HG03442 (cell line): ENCODE measurements at regions not wholly inside any gene's neighbourhood (a gene's known extent, or its start where the extent isn't known, plus 50 kb on each side); places are given as distances from the start of the nearest gene placed in this dataset.
"Not testable (repeated sequence)": the region's sequence is repeated elsewhere in the genome, so short reads cannot be mapped to it uniquely, and the experiment has no call there.

ENCODE experiments used
- ATAC-seq: cut with Tn5 transposase; IDR thresholded peaks from one replicate; pipeline ENCODE4 v1.9.1; 2021; ENCODE audit warnings: mild to moderate bottlenecking, moderate library complexity; ENCODE audit not compliant: unreplicated experiment

DNA sequence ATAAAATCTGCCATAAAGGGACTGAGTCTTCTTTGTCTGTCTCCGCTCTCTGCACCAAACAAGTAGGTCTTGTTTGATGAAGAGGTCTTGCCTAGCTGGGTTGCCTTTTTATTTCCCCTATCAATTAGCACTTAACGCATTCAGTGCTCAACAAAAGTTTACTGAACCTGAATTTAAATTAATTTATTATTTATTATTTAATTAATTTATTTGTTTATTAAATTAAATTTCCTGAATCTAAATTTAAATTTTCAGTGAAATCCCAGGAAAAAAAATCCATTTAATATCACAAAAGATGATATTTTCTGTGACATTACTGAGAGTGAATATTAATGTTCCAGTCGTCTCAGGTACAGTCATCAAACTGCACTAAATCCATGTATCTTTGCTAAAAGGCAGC lies 164.9 kb upstream of the AGTR1 start:
- no peak for ATAC-seq

DNA sequence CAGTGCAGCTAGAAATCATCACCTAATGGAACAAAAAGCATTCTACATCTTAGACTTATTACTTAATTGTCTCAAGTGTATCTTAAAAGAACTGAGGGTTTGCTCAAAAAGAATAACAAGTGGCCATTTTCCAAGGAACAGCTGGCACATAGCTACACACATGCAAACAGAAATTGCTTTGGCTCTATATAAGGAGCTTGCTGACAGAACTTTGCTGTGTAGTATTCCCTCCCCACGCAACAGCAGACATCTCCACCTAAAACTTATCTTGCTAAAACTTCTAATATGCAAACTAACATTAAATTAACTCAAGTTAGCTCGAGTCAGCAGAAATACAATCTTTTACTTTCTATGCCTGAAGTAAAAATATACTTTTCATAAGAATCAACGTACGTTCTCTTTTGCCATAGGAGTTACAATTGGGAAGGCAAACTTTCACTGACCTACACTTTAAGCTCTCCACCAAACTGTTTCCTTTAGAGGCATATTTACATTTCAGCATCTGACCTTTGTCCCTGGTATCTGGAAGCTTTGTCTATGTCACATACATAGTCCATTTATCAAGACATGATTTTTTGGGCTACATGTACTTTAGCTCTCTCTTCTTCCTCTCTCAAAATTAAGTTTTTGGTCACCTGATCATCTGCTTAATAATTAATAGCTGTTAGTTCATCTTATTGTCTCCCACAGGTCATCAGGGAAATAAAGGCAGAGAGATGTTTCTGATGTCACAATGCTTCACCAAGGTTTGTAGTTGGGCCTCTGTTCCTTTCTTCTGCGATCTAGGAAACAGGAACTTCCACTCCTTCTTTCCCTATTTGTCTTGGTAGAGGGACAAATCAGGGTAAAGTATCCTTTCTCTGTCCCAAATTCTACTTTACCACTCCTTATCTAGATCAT lies 163.4 kb upstream of the AGTR1 start:
- no peak for ATAC-seq

DNA sequence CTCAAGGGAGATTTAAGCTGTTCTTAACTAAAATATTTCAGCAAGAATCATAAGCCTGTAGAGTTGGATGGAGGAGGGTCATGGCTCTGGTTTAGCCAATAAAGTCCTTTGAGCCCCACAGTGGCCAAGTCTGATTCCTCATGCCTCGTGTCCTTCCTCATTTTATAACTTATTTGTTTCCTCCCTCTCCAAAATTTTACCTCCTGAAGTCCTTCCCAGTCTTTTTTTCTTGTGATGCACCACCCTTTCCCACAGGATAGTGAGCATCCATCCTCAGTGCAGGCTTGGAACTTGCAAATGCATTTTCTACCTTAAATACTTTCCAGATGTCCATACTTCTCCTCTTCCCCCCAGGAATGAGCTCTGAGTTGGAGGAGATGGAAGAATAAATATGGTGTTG lies 162.7 kb upstream of the AGTR1 start:
- no peak for ATAC-seq

GRCh38 chr3:148540266-148540665 lies 157.4 kb upstream of the AGTR1 start:
- no peak for ATAC-seq

DNA sequence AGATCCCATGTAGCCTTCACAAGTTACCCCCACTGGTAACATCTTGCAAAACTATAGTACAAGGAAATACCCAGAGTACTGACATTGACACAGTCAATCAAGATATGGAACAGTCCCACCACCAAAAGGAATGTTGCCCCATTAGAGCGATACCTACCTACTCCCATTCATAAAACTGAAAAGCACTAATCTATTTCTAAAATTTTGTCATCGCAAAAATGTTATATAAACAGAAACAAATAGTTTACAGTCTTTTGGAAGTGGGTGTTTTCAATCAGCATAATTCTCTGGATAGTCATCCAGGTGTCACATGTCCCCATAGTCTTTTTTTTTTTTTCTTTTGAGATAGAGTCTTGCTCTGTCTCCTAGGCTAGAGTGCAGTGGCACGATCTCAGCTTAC lies 156.9 kb upstream of the AGTR1 start:
- no peak for ATAC-seq

DNA sequence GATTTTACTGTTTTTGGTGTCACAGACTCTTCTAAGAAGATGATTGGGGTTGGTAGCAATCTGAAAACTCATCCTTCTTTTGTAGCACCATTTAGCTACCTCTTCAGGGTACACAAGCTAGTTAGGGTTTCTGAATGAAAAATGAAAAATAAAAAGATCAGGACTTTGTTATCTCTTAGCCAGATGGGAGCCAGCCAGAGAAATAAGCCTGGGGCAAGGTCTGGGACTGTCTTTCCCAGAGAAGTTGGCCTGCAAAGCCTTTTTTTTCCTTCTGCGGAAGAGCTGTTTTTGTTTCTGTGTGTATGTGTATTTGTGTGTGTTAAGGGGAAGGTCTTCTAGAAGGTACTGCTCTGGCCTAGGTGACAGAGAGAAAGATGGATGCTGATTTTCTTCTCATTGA lies 150.7 kb upstream of the AGTR1 start:
- ATAC-seq: no peak

- ATAC-seq: no peak
Observed at GRCh38 chr3:148551767-148552260, 145.9 kb upstream of the AGTR1 start.

DNA sequence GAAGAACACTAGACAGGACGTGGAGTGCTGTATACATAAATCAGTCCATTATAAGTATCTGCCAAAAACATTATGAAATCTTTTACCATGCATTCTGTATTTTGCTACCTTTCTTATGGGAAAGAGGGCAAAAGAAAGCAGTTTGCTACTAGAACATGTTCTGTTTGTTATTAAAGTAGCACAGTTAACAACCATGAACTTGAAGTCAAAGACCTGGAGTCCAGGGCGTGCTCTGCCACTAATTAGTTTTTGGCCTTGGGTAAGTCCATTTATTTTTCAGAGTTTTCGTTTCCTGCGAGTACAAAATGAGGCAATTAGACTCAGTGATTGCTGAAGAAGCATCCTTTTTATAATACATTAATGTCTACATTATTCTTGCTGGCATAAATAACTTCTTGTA lies 143.3 kb upstream of the AGTR1 start:
- ATAC-seq: no peak

DNA sequence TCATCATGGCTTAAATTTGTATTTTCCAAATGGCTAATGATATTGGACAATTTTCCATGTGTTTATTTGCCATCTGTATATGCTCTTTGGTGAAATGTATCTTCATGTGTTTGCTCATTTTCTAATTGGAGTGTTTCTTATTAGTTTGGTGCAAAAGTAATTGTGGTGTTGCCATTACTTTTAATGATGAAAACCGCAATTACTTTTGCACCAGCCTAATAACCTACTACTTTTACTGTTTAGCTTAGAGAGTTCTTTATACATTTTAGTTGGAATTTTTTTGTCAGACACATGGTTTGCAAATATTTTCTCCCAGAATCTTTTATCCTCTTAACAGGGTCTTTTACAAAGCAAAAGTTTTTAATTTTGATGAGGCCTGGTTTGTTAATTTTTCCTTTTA lies 141.0 kb upstream of the AGTR1 start:
- ATAC-seq: no peak

- not testable (repeated sequence) for ATAC-seq
Observed at GRCh38 chr3:148577579-148577978, 120.1 kb upstream of the AGTR1 start.

DNA sequence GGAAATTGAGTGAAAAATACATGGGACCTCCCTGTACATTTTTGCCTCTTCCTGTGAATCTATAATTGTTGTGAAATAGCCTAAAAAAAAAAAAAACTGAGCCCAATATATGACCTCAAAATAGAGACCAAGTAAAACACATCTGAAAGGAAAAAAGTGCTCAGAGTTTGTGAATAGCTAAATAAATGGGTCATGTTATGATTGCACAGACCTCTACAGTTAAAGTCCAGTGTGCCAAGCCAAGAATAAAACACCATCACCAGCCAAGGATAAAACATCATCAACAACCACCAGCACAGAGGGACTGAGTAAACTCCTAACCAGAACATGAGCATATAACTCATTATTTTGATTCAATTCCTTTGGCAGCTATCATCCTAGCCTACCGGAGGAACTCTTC lies 115.6 kb upstream of the AGTR1 start:
- ATAC-seq: no peak

- no peak for ATAC-seq
Observed at GRCh38 chr3:148583793-148584192, 113.9 kb upstream of the AGTR1 start.

GRCh38 chr3:148584438-148584837 lies 113.3 kb upstream of the AGTR1 start:
- ATAC-seq: no peak

GRCh38 chr3:148585671-148586379 lies 111.9 kb upstream of the AGTR1 start:
- ATAC-seq: no peak

DNA sequence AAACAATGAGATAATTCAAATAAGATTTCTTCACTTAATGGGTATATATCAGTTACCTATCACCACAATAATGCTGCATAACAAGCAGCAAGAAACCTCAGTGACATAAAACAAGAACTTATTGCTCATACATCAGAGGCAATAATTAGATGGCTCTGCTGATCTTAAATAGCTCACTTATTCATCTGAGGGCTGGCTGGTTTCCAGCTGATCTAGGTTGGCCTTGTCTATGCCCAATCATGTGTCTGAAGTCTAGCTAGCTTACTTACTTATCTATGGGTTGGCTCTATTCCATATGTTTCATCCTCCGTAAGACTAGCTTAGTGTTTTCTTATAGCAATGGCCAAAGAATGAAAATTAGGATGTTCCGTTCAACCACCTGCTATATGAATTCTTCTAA lies 109.4 kb upstream of the AGTR1 start:
- no peak for ATAC-seq

DNA sequence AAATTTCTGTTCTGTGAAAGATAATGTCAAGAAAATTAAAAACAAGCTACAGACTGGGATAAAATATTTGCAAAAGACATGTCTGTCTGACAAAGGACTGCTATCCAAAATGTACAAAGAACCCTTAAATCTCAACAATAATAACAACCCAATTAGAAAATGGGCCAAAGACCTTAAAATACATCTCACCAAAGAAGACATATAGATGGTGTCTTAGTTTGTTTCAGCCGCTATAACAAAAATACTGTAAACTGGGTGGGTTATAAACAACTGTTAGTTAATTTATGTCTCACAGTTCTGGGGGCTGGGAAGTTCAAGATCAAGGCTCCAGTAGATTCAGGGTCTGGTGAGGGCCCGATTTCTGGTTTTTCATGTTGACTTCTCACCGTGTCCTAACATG lies 106.2 kb upstream of the AGTR1 start:
- no peak for ATAC-seq

GRCh38 chr3:148598619-148599018 lies 99.1 kb upstream of the AGTR1 start:
- no peak for ATAC-seq

DNA sequence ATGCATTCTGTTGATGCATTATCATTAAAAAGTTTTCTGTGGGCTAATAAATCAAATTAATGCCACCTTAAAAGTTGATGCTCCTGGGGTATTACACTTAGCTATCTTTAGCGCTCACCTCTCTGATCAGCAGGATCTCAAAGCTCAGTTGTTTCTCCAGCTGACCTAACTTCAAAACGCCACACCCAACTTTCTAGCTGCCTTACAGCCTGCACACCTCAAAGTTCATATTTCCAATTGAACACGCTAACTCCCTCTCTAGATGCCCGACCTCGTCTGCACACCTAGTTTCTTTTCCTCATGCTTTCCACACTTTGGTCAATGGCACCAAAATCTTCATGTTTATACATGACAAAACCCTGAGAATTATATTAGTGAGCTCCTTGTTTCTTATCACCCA lies 98.2 kb upstream of the AGTR1 start:
- no peak for ATAC-seq

GRCh38 chr3:148600440-148600839 lies 97.3 kb upstream of the AGTR1 start:
- no peak for ATAC-seq

DNA sequence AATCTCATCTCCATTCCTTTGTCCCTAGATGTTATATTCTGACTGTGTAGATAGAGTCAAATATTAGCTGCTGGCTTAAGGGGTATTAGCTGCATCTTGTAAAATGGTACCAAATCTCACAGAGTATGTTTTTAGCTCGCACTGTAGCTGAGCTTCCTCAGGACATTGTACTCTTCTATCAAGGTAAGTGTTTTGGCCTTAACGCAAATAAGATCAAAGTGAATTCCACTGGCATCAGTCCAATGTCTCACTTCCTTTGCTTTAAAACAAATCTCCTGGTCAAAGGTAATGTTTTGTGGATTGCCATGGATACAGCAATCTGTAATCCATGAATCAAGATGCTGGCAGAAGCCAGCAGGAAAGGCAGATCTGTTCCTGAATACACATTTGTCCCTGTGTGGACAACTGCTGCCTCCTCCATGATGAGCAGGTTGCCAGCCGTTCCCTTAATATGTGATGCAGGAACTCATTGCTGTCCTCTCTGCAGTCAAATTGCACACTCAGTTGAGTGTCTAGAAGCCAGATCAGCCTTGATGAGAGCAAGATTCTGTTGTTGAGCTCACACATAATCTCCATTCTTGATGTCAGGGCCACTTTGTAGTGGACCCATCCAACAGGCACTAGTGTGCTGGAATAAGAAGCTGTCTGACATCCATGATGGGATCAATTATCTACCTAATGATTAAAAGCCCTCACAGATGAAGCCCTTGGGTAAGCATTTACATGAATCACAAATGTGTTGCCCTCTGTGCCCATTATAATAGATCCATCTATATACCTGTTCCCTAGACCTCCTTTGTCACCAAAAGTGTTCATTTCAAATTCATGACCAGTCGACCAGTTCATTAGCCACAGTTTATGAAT lies 96.6 kb upstream of the AGTR1 start:
- no peak for ATAC-seq
